ENCODE measurements at regions not wholly inside any gene's neighbourhood (a gene's known extent, or its start where the extent isn't known, plus 50 kb on each side); places are given as distances from the start of the nearest gene placed in this dataset.

DNA sequence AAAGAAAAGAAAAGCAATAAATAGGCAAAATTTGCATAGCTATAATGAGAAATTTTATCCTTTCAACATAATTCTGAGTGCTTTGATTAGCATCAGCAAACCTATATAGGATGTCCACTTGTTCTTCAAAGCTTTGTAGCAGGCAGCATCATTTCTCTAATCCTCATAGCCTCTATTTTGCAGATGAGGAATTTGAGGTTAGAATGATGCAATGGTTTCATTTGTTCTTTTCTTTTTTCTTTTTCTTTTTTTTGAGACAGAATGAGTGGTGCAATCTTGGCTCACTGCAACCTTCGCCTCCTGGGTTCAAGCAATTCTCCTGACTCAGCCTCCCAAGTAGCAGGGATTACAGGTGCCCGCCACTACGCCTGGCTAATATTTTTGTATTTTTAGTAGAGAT lies 594.4 kb downstream of the TOX3 start:
- DNase-seq, result no peak

DNA sequence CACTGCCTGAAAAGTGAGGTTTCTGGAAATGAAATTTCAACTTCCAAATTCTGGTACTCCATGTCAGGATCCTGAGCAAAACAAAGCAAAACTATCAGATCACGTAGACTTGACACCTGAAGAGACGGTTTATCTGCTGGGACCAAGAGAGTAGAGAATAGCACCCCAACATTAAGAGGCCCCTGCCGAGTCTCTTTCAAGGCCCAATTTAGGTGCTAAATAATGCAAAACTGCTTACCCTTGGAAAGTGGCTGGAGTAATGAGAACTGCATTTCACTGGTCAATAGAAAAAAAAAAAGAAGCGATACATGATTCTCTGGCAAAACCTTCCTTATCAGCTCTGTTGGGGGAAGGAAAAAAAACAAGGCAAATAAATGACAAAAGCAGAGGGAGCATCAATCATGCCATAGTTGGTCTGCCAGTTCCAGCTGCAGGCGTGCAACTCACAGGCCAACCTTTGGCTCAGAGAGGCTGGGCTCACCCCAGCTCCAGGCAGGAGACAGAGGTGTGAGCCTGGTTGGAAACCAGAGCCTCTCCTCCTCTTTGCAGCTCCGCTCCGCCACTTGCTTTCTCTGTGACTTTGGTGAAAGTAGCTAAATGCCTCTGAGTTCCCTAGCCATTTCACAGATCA lies 595.2 kb downstream of the TOX3 start:
- DNase-seq, result no peak

DNA sequence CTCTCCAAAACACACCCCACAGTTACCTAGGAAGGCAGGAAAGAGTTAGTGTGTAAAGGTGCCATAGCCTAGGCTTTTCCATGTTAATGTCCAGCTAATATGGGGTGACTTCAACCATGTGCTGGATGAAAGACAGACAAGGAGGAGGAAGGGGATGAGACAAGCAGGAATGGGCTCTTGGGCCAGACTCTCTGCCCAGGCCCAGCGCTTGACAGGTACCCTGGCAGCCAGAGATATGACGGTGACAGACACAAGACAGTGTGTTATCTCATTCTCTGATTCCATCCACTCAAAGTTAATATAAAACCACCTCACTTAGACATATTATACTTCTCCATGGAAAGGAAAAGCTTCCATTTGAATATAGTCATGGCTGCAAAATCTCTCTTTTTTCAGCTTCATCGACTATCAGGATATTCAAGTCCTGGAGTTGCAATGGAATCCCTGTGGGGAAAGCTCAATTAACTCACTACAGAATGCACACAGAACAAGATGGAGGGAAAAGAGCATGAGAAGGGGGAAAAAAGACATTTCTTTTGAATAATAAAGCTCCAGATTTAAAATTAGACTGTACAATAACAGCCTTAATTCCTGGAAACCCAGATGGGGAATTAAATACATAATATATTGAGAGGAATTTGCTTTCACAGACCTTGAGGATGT lies 596.7 kb downstream of the TOX3 start:
- DNase-seq, result no peak

GRCh38 chr16:51949282-51949681 lies 597.7 kb downstream of the TOX3 start:
- no peak for DNase-seq

GRCh38 chr16:51941412-51941811 lies 605.5 kb downstream of the TOX3 start:
- no peak for DNase-seq

DNA sequence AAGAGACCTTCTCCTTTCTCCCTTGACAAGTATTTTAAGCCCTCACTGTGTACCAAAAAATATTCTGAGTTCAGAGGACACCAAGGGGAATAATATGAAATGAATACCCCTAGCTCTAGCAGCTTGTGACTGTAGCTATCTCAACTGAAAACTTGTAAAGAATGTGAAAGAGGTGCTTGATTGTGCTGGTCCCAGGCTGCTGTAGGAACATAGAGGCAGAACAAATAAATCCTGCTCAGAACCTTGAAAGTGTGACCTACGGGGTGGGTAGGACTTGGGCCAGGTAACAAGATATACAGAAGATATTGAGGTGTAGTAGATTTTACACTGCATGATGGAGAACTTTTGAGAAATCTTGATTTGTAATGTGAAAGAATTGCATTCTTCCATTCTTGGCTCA lies 606.8 kb downstream of the TOX3 start:
- no peak for DNase-seq

GRCh38 chr16:51939378-51939871 lies 607.5 kb downstream of the TOX3 start:
- no peak for DNase-seq

DNA sequence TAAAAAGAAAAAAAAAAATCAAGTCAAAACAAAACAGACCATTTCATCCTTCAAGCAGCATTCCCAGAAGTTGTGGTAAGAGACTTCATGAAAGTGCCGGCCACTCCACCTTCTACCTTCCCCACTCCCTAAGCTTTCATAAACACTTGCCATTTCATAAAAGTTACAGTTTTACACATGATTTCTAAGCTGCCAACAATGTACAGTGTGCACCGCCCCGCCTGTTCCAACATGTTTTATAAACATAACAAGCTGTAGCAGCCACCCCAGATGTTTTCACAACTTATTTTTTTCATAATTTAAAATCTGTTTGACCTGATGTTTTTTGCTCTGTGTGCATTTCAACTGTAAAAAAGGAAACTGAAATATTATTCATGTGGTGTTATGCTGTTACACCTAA lies 608.1 kb downstream of the TOX3 start:
- DNase-seq, result no peak

DNA sequence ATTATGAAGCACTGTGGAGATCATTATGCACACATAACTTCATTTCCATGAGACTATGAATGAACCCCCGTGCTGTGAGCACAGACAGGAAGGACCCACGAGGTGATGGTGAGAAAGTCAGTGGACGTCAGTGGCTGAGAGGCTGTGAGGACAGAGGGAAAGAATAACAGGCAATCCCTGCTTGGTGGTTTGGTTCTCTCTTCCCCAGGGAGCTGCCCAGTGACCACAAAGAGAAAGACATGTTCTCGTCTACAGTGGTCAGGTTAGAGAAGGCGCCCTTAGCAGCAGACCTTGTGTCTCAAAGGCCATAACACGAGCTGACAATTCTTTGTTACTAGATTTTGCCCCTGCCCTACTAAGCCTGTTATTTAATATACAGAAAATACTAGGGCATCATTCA lies 609.2 kb downstream of the TOX3 start:
- DNase-seq, result no peak

GRCh38 chr16:51936846-51937245 lies 610.1 kb downstream of the TOX3 start:
- DNase-seq, result no peak

DNA sequence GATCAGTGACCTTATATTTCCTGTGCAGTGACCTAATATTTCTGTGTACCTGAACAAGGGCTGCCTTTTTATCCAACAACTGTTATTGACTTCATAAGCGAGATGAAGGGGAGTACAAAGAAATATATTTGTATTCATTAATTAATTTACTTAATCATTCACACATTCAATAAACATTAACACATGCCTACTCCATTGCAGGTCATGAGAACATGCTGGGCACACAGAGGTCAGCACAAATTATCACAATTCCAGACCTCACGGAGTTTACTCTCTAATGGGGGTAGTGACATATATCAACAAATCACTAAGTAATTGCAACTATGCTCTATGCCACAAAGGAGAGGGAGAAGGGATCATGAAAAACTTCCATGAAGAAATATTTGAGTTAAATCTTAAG lies 614.6 kb downstream of the TOX3 start:
- DNase-seq, result no peak

GRCh38 chr16:51931653-51932052 lies 615.3 kb downstream of the TOX3 start:
- no peak for DNase-seq

- no peak for DNase-seq
These were observed 622.2 kb downstream of the TOX3 start for GRCh38 chr16:51924744-51925143.

DNA sequence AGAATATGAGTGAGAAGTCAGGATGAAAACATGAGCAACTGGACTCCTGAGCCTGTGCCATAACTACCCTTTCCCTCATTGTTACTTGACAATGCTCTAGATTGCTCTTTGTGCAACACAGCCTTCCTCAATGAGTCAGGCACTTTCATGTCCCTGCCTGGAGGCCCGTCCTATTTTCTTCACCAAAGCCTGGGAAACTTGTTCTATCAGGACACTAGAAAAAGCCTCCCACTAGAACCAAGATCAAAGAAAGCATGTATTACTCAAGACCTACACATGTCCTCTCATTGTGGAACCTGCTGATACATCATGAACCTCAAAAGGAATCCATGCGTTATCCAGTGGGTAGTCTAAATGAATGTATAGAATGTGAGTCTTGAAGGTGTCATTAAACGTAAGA lies 624.5 kb downstream of the TOX3 start:
- DNase-seq, result no peak

GRCh38 chr16:51919736-51920135 lies 627.2 kb downstream of the TOX3 start:
- DNase-seq, result no peak

- DNase-seq, result no peak
These were observed 630.1 kb downstream of the TOX3 start for GRCh38 chr16:51916814-51917213.

- no peak for DNase-seq
These were observed 630.7 kb downstream of the TOX3 start for GRCh38 chr16:51916231-51916630.

DNA sequence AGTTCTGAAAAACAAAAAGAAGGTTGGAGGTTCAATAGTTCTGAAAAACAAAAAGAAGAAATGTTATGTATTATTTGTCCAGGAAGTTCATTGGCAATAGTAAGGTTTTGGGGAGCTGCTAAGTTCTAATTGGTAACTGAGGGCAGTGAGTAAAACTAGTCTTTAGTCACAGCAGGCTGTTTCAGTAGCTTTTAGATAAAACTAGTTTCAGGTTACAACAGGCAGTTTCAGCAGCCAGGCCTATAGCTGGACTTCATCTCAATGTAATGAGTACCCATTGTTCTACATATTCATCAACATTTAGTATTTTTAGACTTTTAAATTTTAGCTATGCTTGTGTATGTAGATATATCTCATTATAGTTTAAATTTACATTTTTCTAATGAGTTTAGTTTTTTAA lies 639.3 kb downstream of the TOX3 start:
- no peak for DNase-seq

DNA sequence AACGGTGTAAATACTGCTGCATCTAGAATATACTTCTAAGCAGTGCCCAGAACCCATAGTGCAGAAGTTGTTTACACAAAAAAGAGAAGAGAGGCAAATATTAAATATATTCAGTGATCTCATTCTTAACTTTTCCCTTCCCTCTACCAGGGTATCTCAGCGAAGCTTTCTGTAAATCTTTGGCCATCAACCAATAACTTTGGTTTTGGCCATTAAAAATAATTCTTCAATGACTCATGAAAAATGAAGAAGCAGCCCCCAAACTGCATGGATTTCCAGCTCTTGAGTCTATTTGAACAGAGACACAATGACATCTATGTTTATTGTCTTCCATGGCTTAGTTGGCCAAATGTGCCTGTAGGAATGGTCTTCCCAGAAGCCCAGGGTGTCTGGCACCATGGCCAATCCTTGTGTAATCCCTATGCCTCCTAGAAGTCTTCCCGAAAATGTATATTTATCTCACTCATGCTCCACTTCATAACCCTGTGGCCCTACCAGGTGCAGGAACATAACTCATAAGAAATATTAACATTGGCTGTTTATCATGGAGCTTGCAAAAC lies 646.6 kb downstream of the TOX3 start:
- DNase-seq, result no peak

DNA sequence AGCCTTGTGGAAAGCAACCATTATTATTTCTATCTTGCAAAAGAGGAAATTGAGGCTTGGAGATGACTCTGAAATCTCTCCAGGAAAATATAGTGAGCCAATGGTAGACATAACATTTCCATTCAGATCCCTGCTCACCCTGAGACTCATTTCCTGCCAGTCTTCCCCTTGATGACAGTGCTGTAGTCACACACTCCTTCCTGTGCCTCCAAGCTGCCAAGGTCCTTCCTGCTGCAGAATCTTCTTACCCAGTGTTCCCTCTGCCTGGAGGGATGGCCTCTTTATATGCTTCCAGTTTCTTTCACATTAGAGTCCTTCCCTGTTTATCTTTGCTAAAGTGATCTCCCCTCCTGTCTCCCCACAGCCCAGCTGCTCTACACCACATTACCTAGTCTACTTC lies 648.1 kb downstream of the TOX3 start:
- no peak for DNase-seq

- no peak for DNase-seq
These were observed 650.9 kb downstream of the TOX3 start for GRCh38 chr16:51896013-51896412.

GRCh38 chr16:51892293-51893007 lies 654.5 kb downstream of the TOX3 start:
- no peak for DNase-seq

- DNase-seq, result no peak
These were observed 658.4 kb downstream of the TOX3 start for GRCh38 chr16:51888534-51888933.

DNA sequence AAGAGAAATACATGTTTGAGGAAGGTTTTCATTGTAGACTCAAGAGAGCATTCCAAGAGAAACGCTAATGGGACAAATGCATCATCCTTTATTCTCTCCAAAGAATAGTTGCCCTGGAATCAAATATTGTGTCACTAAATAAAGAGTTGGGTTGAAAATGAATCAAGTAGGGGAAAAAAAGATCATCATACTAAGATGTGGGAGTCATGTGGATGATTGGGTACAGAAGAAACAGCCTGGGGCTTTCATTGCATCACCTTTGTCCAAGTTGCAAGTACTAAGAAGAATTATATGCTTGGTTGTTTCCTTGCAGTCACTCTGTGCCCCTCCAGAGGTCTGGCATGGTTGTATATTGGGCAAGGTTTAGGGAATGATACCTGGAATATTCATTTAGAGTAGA lies 658.9 kb downstream of the TOX3 start:
- no peak for DNase-seq
